ENCODE measurements at regions not wholly inside any gene's neighbourhood (a gene's known extent, or its start where the extent isn't known, plus 50 kb on each side); places are given as distances from the start of the nearest gene placed in this dataset.

- TF ChIP-seq ZNF462 (CRISPR knock-in tag; IDR thresholded peaks at IDR 0.05) (no peak), EZH2 (IDR thresholded peaks at IDR 0.05; ENCODE audit: low read depth, unreplicated experiment) (no peak), ETS1 (IDR thresholded peaks at IDR 0.05) (no peak), EZH2phosphoT487 (IDR thresholded peaks at IDR 0.05; ENCODE audit: unreplicated experiment) (no peak), ZNF331 (CRISPR knock-in tag; IDR thresholded peaks at IDR 0.05; ENCODE audit: low read depth) (no peak), REST (IDR thresholded peaks at IDR 0.05; ENCODE audit: unreplicated experiment) (no peak), ZNF114 (CRISPR knock-in tag; IDR thresholded peaks at IDR 0.05) (no peak), POLR2AphosphoS5 (IDR thresholded peaks at IDR 0.05; ENCODE audit: low read depth) (no peak)
These were observed 103.1 kb upstream of the IRX4 start (continued) for GRCh38 chr5:1985781-1986180.

Measured in GM23338 (cell line).